OCI-LY3 (cell line): ENCODE measurements at regions not wholly inside any gene's neighbourhood (a gene's known extent, or its start where the extent isn't known, plus 50 kb on each side); places are given as distances from the start of the nearest gene placed in this dataset.
"Not testable (repeated sequence)": the region's sequence is repeated elsewhere in the genome, so short reads cannot be mapped to it uniquely, and the experiment has no call there.

ENCODE experiments used
- H2AFZ ChIP-seq: fragments of 200-600, 300-600 bp; shearing (Covaris generic); 2 replicates; pipeline ENCODE4 v1.6.0; 2014; ENCODE audit warnings: antibody characterized with exemption, low read depth, low read length
- H3K27ac ChIP-seq: fragments of 200-600, 300-600 bp; sonication (generic); 2 replicates; pipeline ENCODE4 v1.5.1; 2014; ENCODE audit warnings: mild to moderate bottlenecking, low read length, moderate library complexity, mixed read lengths
- H3K27me3 ChIP-seq: fragments of 200-600, 300-600 bp; sonication (generic); 2 replicates; pipeline ENCODE4 v1.6.1; 2014; ENCODE audit warnings: low read depth, low read length, mixed read lengths
- H3K36me3 ChIP-seq: fragments of 200-600, 300-600 bp; sonication (generic); replicated peaks from 2 replicates; pipeline ENCODE3; 2014; ENCODE audit warnings: low read depth, low read length, mixed read lengths
- H3K4me1 ChIP-seq: fragments of 300-600, 200-600 bp; sonication (generic); 2 replicates; pipeline ENCODE4 v1.6.1; 2014; ENCODE audit warnings: low read length, mixed read lengths
- H3K4me2 ChIP-seq: fragments of 200-600, 300-600 bp; sonication (generic); 2 replicates; pipeline ENCODE4 v1.6.1; 2014; ENCODE audit warnings: low read length, mixed read lengths
- H3K4me3 ChIP-seq: fragments of 300-600, 200-600 bp; sonication (generic); 2 replicates; pipeline ENCODE4 v1.5.1; 2014; ENCODE audit warnings: antibody characterized with exemption, mild to moderate bottlenecking, low read length, moderate library complexity
- H3K79me2 ChIP-seq: fragments of 300-600, 200-600 bp; shearing (Covaris generic); 2 replicates; pipeline ENCODE4 v1.6.1; 2014; ENCODE audit warnings: mild to moderate bottlenecking, low read length, mixed read lengths
- H3K9ac ChIP-seq: fragments of 300-600, 200-600 bp; shearing (Covaris generic); 2 replicates; pipeline ENCODE4 v1.6.0; 2014; ENCODE audit warnings: mild to moderate bottlenecking, low read length, moderate library complexity
- H3K9me3 ChIP-seq: fragments of 200-600, 300-600 bp; shearing (Covaris generic); 2 replicates; pipeline ENCODE4 v1.6.1; 2014; ENCODE audit warnings: low read length, mixed read lengths; ENCODE audit not compliant: insufficient read depth
- H4K20me1 ChIP-seq: fragments of 200-600, 300-600 bp; sonication (generic); 2 replicates; pipeline ENCODE4 v1.6.1; 2016; ENCODE audit warnings: low read length, mixed read lengths; ENCODE audit not compliant: insufficient read depth
- CTCF ChIP-seq: fragments of 200-600, 300-600 bp; sonication (generic); IDR thresholded peaks from 2 replicates; pipeline ENCODE4 v1.5.1; 2014; ENCODE audit warnings: antibody characterized with exemption, low read length, low read depth
- EZH2phosphoT487 ChIP-seq: fragments of 200-600 bp; shearing (Covaris generic); IDR thresholded peaks from 2 replicates; pipeline ENCODE4 v1.6.1; 2018; ENCODE audit warnings: antibody characterized with exemption, mixed run types, low read depth

- Histone ChIP-seq H3K4me3 (no peak overlapping the region), H3K36me3 (no peaks in the 10 kb centered on the region), H4K20me1 (no peaks in the 10 kb centered on the region), H3K27ac (no peak overlapping the region), H3K4me2 (no peak overlapping the region), H2AFZ (no peak overlapping the region), H3K27me3 (peaks cover 4% of the 10 kb centered on the region; the same call in 1 of the 2 replicates), H3K4me1 (no peaks in the 10 kb centered on the region), H3K9ac (no peak overlapping the region), H3K79me2 (no peaks in the 10 kb centered on the region), H3K9me3 (no peaks in the 10 kb centered on the region)
- TF ChIP-seq CTCF (no peak), EZH2phosphoT487 (no peak)
Observed at GRCh38 chr14:97806891-97807290, 1009.7 kb downstream of the VRK1 start.

GRCh38 chr14:97808541-97808940 lies 1011.4 kb downstream of the VRK1 start:
- not testable (repeated sequence) for H3K36me3 ChIP-seq, H3K79me2 ChIP-seq, H3K9me3 ChIP-seq, H3K4me1 ChIP-seq, H3K27ac ChIP-seq, H2AFZ ChIP-seq, H4K20me1 ChIP-seq, H3K4me3 ChIP-seq, H3K9ac ChIP-seq, H3K4me2 ChIP-seq
- peaks cover 10% of the 10 kb centered on the region; the same call in 1 of the 2 replicates for H3K27me3 ChIP-seq

- TF ChIP-seq EZH2phosphoT487 (no peak), CTCF (no peak)
- no peaks in the 10 kb centered on the region for H4K20me1 ChIP-seq
Observed at GRCh38 chr14:97813556-97813955, 1016.4 kb downstream of the VRK1 start.

GRCh38 chr14:97820781-97821180 lies 1023.6 kb downstream of the VRK1 start:
- no peaks in the 10 kb centered on the region for H3K79me2 ChIP-seq
- peaks cover 5% of the 10 kb centered on the region; the same call in 1 of the 2 replicates for H3K27me3 ChIP-seq
- TF ChIP-seq EZH2phosphoT487 = no peak
- no peak for TF ChIP-seq CTCF
- H4K20me1 ChIP-seq = no peaks in the 10 kb centered on the region
- no peak overlapping the region for H2AFZ ChIP-seq
- H3K4me2 ChIP-seq = no peak overlapping the region
- no peak overlapping the region for H3K27ac ChIP-seq
- no peaks in the 10 kb centered on the region for H3K36me3 ChIP-seq
- H3K4me3 ChIP-seq = no peak overlapping the region
- H3K9ac ChIP-seq = no peak overlapping the region
- no peaks in the 10 kb centered on the region; the same call in 1 of the 2 replicates for H3K9me3 ChIP-seq
- H3K4me1 ChIP-seq = peaks cover 7% of the 10 kb centered on the region; the same call in 1 of the 2 replicates

More at GRCh38 chr14:97813556-97813955, 1016.4 kb downstream of the VRK1 start:
- no peaks in the 10 kb centered on the region for H3K4me1 ChIP-seq
- H3K9ac ChIP-seq = no peak overlapping the region
- H2AFZ ChIP-seq = no peak overlapping the region
- H3K36me3 ChIP-seq = no peaks in the 10 kb centered on the region
- H3K4me2 ChIP-seq = no peak overlapping the region
- H3K9me3 ChIP-seq = no peaks in the 10 kb centered on the region; the same call in 1 of the 2 replicates
- peaks cover 13% of the 10 kb centered on the region; the same call in 1 of the 2 replicates for H3K27me3 ChIP-seq
- H3K79me2 ChIP-seq = no peaks in the 10 kb centered on the region
- H3K4me3 ChIP-seq = no peak overlapping the region
- no peak overlapping the region for H3K27ac ChIP-seq
